HepG2 (cell line): ENCODE measurements at regions not wholly inside any gene's neighbourhood (a gene's known extent, or its start where the extent isn't known, plus 50 kb on each side); places are given as distances from the start of the nearest gene placed in this dataset.

Experiments used
- ATAC-seq: fragments of 200-7000 bp; cut with Tn5 transposase; 3 replicates; pipeline ENCODE4 v1.9.1; 2020; ENCODE audit warnings: mild to moderate bottlenecking, moderate library complexity
- BruUV-seq: library from RNA; stranded (reverse); fragments of 400-500 nt; replicated peaks from 2 replicates; lab custom pipeline; 2021; lab: Mats Ljungman, UMichigan
- CTCF ChIA-PET: fragments of 300-600 bp; formaldehyde crosslinking; extraction: SDS; loops from one replicate; lab custom pipeline; 2021; ENCODE audit warnings: low total read pairs, inconsistent platforms, low intra/inter-chr PET ratio; lab: Yijun Ruan, JAX
- POLR2A ChIA-PET: fragments of 350-600 bp; sonication (Branson Sonifier 250); formaldehyde crosslinking; loops from one replicate; lab custom pipeline; 2020; ENCODE audit warnings: antibody characterized with exemption, inconsistent platforms; lab: Yijun Ruan, JAX
- DNase-seq: peaks from one replicate; pipeline ENCODE4 v3.0.0-alpha.2; 2015; ENCODE audit warnings: low spot score
- FAIRE-seq: peaks from 3 replicates; lab custom pipeline; 2011; peaks lifted over from hg19 to GRCh38; lab: Jason Lieb, UNC
- H2AFZ ChIP-seq: one replicate; pipeline ENCODE4 v1.6.1; 2011; ENCODE audit warnings: low read length, inconsistent platforms
- H3K27ac ChIP-seq: fragments of 300-600 bp; 3 replicates; pipeline ENCODE4 v1.8.0; 2011; ENCODE audit warnings: mixed run types, mild to moderate bottlenecking, mixed read lengths, low read length, inconsistent platforms; ENCODE audit not compliant: insufficient read depth; ENCODE audit errors: extremely low read length
- H3K27me3 ChIP-seq, 2 experiments: fragments of 200-600 bp in 1 of 2; 2 replicates in 1 of 2; 3 replicates in 1 of 2; pipeline versions ENCODE4 v1.6.0 to v1.8.0; 2011; ENCODE audit warnings: low read length in 2 of 2, mild to moderate bottlenecking in 2 of 2, moderate library complexity in 2 of 2, inconsistent platforms in 1 of 2; ENCODE audit not compliant: insufficient read depth in 2 of 2, control insufficient read depth in 1 of 2
- H3K36me3 ChIP-seq, 2 experiments: fragments of 200-600 bp in 1 of 2; replicated peaks in 1 of 2; 2 replicates in 1 of 2; 3 replicates in 1 of 2; pipeline versions ENCODE4 v1.5.1 to v1.8.0; 2011; ENCODE audit warnings: low read length in 2 of 2, inconsistent platforms in 1 of 2; ENCODE audit not compliant: insufficient read depth in 2 of 2, control insufficient read depth in 1 of 2
- H3K4me1 ChIP-seq: 2 replicates; pipeline ENCODE4 v1.5.1; 2012; ENCODE audit warnings: low read length, inconsistent platforms; ENCODE audit not compliant: insufficient read depth
- H3K4me2 ChIP-seq: 2 replicates; pipeline ENCODE4 v1.6.0; 2011; ENCODE audit warnings: low read depth, low read length, inconsistent platforms
- H3K4me3 ChIP-seq, 3 experiments: fragments of 200-600 bp in 1 of 3; sonication (generic), shearing (Covaris generic) in 1 of 3; replicated peaks in 1 of 3; 2 replicates each; pipeline ENCODE4 v1.5.1; 2011 to 2016; ENCODE audit warnings: low read length in 3 of 3, inconsistent platforms in 2 of 3, low read depth in 2 of 3, mild to moderate bottlenecking in 2 of 3, control low read depth in 1 of 3, mixed read lengths in 1 of 3; ENCODE audit not compliant: insufficient read depth in 1 of 3
- H3K79me2 ChIP-seq: one replicate; pipeline ENCODE4 v1.6.1; 2011; ENCODE audit warnings: low read length, inconsistent platforms; ENCODE audit not compliant: insufficient read depth
- H3K9ac ChIP-seq: 2 replicates; pipeline ENCODE4 v1.6.0; 2011; ENCODE audit warnings: mild to moderate bottlenecking, low read depth, low read length, inconsistent platforms; ENCODE audit not compliant: insufficient read depth
- H3K9me3 ChIP-seq: 2 replicates; pipeline ENCODE4 v1.5.1; 2012; ENCODE audit warnings: mild to moderate bottlenecking, low read length
- H4K20me1 ChIP-seq: 2 replicates; pipeline ENCODE4 v1.6.0; 2011; ENCODE audit warnings: inconsistent platforms, mild to moderate bottlenecking, low read length, moderate library complexity; ENCODE audit not compliant: insufficient read depth
- E2F1 ChIP-seq: sonication (generic); formaldehyde crosslinking; IDR thresholded peaks from 2 replicates; pipeline ENCODE4 v1.5.0; 2020; ENCODE audit warnings: missing genetic modification reagents
- MTA1 ChIP-seq: sonication (generic); formaldehyde crosslinking; IDR thresholded peaks from 2 replicates; pipeline ENCODE4 v1.4.0; 2020; ENCODE audit warnings: missing genetic modification reagents, mild to moderate bottlenecking, borderline replicate concordance
- TBP ChIP-seq: sonication (generic); formaldehyde crosslinking; IDR thresholded peaks from 2 replicates; pipeline ENCODE4 v1.5.0; 2020; ENCODE audit warnings: missing genetic modification reagents
- TIGD3 ChIP-seq: sonication (generic); formaldehyde crosslinking; IDR thresholded peaks from 2 replicates; pipeline ENCODE4 v1.5.1; 2020; ENCODE audit warnings: mild to moderate bottlenecking, missing genetic modification reagents, borderline replicate concordance
- TP53 ChIP-seq: sonication (generic); formaldehyde crosslinking; conservative IDR thresholded peaks from 2 replicates; pipeline ENCODE4 v1.4.0; 2020; ENCODE audit warnings: missing genetic modification reagents
- ZBTB8A ChIP-seq: sonication (generic); formaldehyde crosslinking; IDR thresholded peaks from 2 replicates; pipeline ENCODE4 v1.4.0; 2020; ENCODE audit warnings: mild to moderate bottlenecking, low read depth, missing genetic modification reagents, borderline replicate concordance
- ZFP41 ChIP-seq: sonication (generic); formaldehyde crosslinking; IDR thresholded peaks from 2 replicates; pipeline ENCODE4 v1.4.0; 2020; ENCODE audit warnings: mild to moderate bottlenecking, missing genetic modification reagents, borderline replicate concordance
- ZNF570 ChIP-seq: sonication (generic); formaldehyde crosslinking; IDR thresholded peaks from 2 replicates; pipeline ENCODE4 v1.4.0; 2020; ENCODE audit warnings: mild to moderate bottlenecking, missing genetic modification reagents, borderline replicate concordance
- ZNF788 ChIP-seq: sonication (generic); formaldehyde crosslinking; IDR thresholded peaks from 2 replicates; pipeline ENCODE4 v1.5.0; 2020; ENCODE audit warnings: mild to moderate bottlenecking, missing genetic modification reagents, borderline replicate concordance
- WGBS: methylation state at CpG from one replicate; pipeline ENCODE4 v1.1.6; 2017; ENCODE audit warnings: low lambda C conversion rate; 5-methylcytosine and 5-hydroxymethylcytosine counted together
- in situ Hi-C: cut with HindIII; loops from 2 replicates; pipeline ENCODE4 v1.10.0; 2017; ENCODE audit warnings: low pct_unique_long_range_greater_than_20kb; ENCODE audit not compliant: extremely low pct_ligation_motif_present
- intact Hi-C: fragments of 100-400 bp; cut with micrococcal nuclease; formaldehyde crosslinking; loops from one replicate; pipeline ENCODE4 v1.10.0; 2022; ENCODE audit not compliant: unreplicated experiment
- TF ChIP-seq, protein P1 (sequence below): sonication (generic); formaldehyde crosslinking; IDR thresholded peaks from 2 replicates; pipeline ENCODE4 v1.8.0; 2022; ENCODE audit warnings: missing genetic modification reagents, mild to moderate bottlenecking, borderline replicate concordance

DNA sequence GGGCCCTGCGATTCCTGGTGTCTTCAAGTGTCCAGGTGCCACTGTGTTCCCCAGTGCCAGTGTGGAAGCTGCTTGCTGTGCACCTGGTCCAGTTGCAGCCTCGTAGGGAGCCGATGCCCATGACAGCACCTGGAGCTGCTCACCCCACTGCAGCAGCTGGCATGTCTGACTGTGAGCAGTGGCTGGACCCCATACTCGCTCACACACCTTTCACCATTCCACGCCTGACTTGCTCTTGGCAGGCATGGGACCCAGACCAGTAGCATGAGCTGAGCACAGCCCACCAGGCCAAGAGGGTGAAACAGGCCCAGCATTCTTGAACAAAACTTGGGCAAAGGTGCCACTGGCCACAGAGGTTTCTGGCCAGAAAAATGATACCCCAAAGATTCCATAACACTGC is 124.5 kb upstream of the THY1 start:
- FAIRE-seq, result no peak
- BruUV-seq, result no TSS peak

DNA sequence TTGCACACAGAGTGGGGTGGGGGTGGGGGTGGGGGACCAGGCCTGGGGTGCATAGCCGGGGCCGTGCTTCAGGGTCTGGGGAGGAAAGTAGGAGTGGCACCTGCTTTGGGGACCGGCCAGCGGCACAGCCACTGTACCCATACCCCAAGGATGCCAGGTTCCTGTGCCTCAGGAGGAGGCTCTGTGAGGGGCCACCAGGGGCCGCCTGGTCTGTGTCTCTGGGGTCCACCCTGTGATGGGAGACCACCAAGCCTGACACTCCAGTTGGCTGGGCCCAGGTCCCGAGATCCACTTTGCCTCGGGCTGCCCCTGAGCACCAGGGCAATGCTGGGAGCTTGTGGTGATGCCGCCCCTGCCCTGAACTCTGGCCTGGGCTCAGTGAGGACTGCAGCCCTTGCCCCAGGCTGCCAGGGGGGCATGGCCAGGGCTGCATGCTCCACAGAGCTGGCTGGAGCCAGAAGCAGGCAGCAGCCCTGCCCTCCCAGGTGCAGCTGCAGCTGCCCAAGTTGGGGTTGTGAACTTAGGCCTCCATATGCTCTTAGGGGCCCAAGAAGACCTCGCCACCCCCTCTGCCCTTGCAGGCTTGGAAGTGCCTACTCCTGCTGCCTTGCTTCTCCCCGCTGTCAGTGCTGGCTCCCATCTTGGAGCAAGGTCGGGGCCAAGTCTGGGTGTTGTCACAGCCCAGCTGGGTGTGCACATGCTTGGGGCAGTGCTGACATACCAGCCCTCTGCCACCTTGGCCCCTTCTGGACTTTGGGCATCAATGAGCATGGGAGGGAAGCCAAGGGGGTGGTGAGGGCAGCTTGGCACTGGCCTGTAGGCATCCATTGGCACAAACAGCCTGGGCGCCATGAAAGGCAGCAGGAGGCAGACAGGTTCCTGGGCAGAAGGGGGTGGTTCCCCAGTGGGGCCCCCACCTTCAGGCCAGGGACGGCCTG is 123.3 kb upstream of the THY1 start:
- no peak overlapping the region for H3K4me3 ChIP-seq
- H4K20me1 ChIP-seq, result no peaks in the 10 kb centered on the region
- H2AFZ ChIP-seq, result no peak overlapping the region
- ChIA-PET POLR2A (no interaction called here), CTCF (no interaction called here)
- H3K9me3 ChIP-seq, result peaks cover 9% of the 10 kb centered on the region; the same call in 1 of the 2 replicates
- BruUV-seq, result no TSS peak
- DNase-seq, result no peak
- H3K27me3 ChIP-seq, result no peaks in the 10 kb centered on the region; a peak in 2 of 5 replicates
- FAIRE-seq, result no peak
- 0% methylated on average over 2 of the region's 13 CpGs for WGBS
- no peak overlapping the region for H3K27ac ChIP-seq
- H3K4me1 ChIP-seq, result no peaks in the 10 kb centered on the region
- H3K9ac ChIP-seq, result no peak overlapping the region
- no peaks in the 10 kb centered on the region for H3K79me2 ChIP-seq
- no peaks in the 10 kb centered on the region for H3K36me3 ChIP-seq
- H3K4me2 ChIP-seq, result no peak overlapping the region
- ATAC-seq, result no peak; the same call in 2 of the 3 replicates
- in situ Hi-C loops (no loop called here), intact Hi-C loops (no loop called here)
- TF ChIP-seq TBP (CRISPR knock-in tag), result no peak
- TF ChIP-seq, protein P1, sequence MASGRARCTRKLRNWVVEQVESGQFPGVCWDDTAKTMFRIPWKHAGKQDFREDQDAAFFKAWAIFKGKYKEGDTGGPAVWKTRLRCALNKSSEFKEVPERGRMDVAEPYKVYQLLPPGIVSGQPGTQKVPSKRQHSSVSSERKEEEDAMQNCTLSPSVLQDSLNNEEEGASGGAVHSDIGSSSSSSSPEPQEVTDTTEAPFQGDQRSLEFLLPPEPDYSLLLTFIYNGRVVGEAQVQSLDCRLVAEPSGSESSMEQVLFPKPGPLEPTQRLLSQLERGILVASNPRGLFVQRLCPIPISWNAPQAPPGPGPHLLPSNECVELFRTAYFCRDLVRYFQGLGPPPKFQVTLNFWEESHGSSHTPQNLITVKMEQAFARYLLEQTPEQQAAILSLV (CRISPR knock-in tag), result no peak
- TF ChIP-seq TIGD3, result no peak
- no peak for TF ChIP-seq TP53 (CRISPR knock-in tag)
- no peak for TF ChIP-seq ZNF788

More for the DNA sequence above, 124.5 kb upstream of the THY1 start:
- no peaks in the 10 kb centered on the region for H4K20me1 ChIP-seq
- H3K9ac ChIP-seq, result no peak overlapping the region
- DNase-seq (no peak), ATAC-seq (no peak)
- ChIA-PET CTCF (no interaction called here), POLR2A (no interaction called here)
- H2AFZ ChIP-seq, result no peak overlapping the region
- peaks cover 9% of the 10 kb centered on the region; the same call in 1 of the 2 replicates for H3K9me3 ChIP-seq
- no peak overlapping the region for H3K4me3 ChIP-seq
- intact Hi-C loops (no loop called here), in situ Hi-C loops (no loop called here)
- no peaks in the 10 kb centered on the region; a peak in 2 of 5 replicates for H3K27me3 ChIP-seq
- H3K4me1 ChIP-seq, result no peaks in the 10 kb centered on the region
- no peaks in the 10 kb centered on the region for H3K79me2 ChIP-seq
- WGBS, result 0% methylated on average over 2 of the region's 5 CpGs
- H3K36me3 ChIP-seq, result no peaks in the 10 kb centered on the region
- TF ChIP-seq ZBTB8A (CRISPR knock-in tag) (no peak), MTA1 (CRISPR knock-in tag) (no peak), E2F1 (CRISPR knock-in tag) (no peak), ZNF570 (CRISPR knock-in tag) (no peak), ZFP41 (no peak)
- H3K4me2 ChIP-seq, result no peak overlapping the region
- no peak overlapping the region for H3K27ac ChIP-seq
